ENCODE measurements at regions not wholly inside any gene's neighbourhood (a gene's known extent, or its start where the extent isn't known, plus 50 kb on each side); places are given as distances from the start of the nearest gene placed in this dataset.

DNA sequence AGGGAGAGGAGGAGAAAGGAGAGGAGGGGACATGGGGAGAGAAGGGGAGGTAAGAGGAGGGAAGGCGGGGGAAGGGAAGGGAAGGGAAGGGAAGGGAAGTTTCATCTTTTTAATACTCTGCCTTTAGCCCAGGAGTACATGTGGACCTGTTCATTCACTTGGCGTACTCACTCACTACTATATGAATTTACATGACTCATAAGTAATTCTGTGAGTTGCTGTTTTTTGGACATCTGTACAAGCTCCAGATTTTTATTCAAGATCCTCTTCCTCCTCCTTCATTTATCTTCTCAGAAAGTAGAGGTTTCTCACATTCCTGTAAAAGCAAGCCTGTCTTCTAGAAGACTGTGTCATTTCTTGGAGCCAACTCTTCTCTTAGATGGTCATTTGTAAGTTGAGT is 84.6 kb downstream of the RDH14 start:
- H3K27me3 ChIP-seq (ENCODE audit: control insufficient read depth, insufficient read depth, low read length) = no peaks in the 10 kb centered on the region
- no peak for TF ChIP-seq CTCF (IDR thresholded peaks at IDR 0.05; ENCODE audit: insufficient read depth, low read length, poor library complexity, severe bottlenecking)
- DNase-seq (ENCODE audit: low read depth) = no peak
- no peak overlapping the region for H3K4me3 ChIP-seq (ENCODE audit: low read depth, low read length)
- no peaks in the 10 kb centered on the region for H3K36me3 ChIP-seq (ENCODE audit: control insufficient read depth, insufficient read depth, low read length)

GRCh38 chr2:18474700-18475099 is 85.8 kb downstream of the RDH14 start:
- DNase-seq (ENCODE audit: low read depth) = no peak
- no peak for TF ChIP-seq CTCF (IDR thresholded peaks at IDR 0.05; ENCODE audit: insufficient read depth, low read length, poor library complexity, severe bottlenecking)
- Histone ChIP-seq H3K4me3 (ENCODE audit: low read depth, low read length) (no peak overlapping the region), H3K36me3 (ENCODE audit: control insufficient read depth, insufficient read depth, low read length) (no peaks in the 10 kb centered on the region), H3K27me3 (ENCODE audit: control insufficient read depth, insufficient read depth, low read length) (no peaks in the 10 kb centered on the region)

DNA sequence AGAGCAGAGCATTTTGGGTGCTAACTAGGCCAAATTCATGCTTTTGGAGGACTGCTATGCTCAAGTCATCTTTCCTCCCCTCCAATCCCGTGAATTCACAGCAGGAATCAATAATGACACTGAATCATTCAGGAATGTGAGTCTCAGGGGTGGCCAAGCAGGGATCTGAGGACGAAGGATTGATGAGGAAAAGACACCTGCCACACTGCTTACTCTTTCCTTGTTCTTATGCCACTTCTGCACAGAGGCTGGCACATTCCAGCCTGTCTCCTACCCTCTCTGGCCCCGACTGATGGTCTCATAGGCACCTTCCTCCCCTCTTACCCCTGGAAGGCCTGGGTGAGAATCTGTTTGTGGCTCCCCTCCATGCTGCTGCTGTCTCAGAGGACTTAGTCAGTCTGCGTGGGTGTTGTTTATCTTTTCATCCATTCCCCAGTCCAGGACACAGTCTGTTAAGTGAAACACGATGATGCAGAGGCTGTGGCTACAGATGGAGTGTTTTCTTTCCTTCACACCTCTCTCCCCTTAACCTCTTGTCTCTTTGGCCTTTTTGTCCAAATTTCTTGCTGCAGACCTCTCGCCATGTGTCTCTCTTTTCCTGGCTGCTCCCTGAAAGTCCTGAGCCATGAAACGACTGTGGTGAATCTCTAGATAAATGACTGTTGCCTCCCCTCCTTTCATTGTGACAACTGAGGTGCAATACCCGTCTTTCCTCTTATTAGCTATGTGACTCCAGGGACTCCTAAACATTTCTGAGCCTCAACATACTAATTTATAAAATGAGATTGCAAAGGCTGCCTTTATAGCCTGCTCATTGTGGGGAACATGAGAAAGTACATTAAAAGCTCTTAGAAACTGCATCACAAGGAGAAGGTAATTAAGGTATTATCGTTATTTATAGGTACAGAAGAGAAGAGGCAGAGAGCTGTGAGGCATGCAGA is 86.9 kb downstream of the RDH14 start:
- peak; percentile 52 for DNase-seq (ENCODE audit: low read depth)
- no peaks in the 10 kb centered on the region for H3K36me3 ChIP-seq (ENCODE audit: control insufficient read depth, insufficient read depth, low read length)
- H3K4me3 ChIP-seq (ENCODE audit: low read depth, low read length) = no peak overlapping the region
- no peak for TF ChIP-seq CTCF (IDR thresholded peaks at IDR 0.05; ENCODE audit: insufficient read depth, low read length, poor library complexity, severe bottlenecking)
- H3K27me3 ChIP-seq (ENCODE audit: control insufficient read depth, insufficient read depth, low read length) = no peaks in the 10 kb centered on the region

GRCh38 chr2:18467749-18468360 is 92.6 kb downstream of the RDH14 start:
- no peak for TF ChIP-seq CTCF (IDR thresholded peaks at IDR 0.05; ENCODE audit: insufficient read depth, low read length, poor library complexity, severe bottlenecking)
- Histone ChIP-seq H3K4me3 (ENCODE audit: low read depth, low read length) (no peak overlapping the region), H3K36me3 (ENCODE audit: control insufficient read depth, insufficient read depth, low read length) (no peaks in the 10 kb centered on the region), H3K27me3 (ENCODE audit: control insufficient read depth, insufficient read depth, low read length) (no peaks in the 10 kb centered on the region)
- no peak for DNase-seq (ENCODE audit: low read depth)

DNA sequence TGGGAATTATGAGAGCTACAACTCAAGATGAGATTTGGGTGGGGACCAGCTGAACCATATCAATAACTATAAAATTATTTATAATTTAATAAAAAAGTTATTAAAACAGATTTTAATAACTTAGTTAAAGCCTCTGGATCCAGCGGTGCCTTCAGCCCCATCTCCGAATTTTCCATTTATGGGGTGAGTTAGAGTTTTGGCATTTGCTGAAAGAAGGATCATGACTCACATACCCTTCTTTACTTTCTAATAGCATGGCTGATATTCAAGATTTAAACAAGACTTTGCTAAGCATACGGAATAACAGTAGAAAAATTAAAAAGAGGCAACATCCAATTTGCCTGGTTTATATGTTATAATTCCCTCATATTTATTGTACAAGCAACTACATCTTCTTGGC is 94.5 kb downstream of the RDH14 start:
- H3K4me3 ChIP-seq (ENCODE audit: low read depth, low read length) = no peak overlapping the region
- no peaks in the 10 kb centered on the region for H3K36me3 ChIP-seq (ENCODE audit: control insufficient read depth, insufficient read depth, low read length)
- no peaks in the 10 kb centered on the region for H3K27me3 ChIP-seq (ENCODE audit: control insufficient read depth, insufficient read depth, low read length)
- TF ChIP-seq CTCF (IDR thresholded peaks at IDR 0.05; ENCODE audit: insufficient read depth, low read length, poor library complexity, severe bottlenecking) = no peak
- DNase-seq (ENCODE audit: low read depth) = no peak
